COR-L47 (cell line): ENCODE measurements at regions not wholly inside any gene's neighbourhood (a gene's known extent, or its start where the extent isn't known, plus 50 kb on each side); places are given as distances from the start of the nearest gene placed in this dataset.
A peak's percentile ranks its signal among the peaks of the same experiment; 100 is the strongest.
"Not testable (repeated sequence)": the region's sequence is repeated elsewhere in the genome, so short reads cannot be mapped to it uniquely, and the experiment has no call there.

Experiments used
- DNase-seq: peaks from one replicate; lab custom pipeline; 2025; lab: John Stamatoyannopoulos, UW

DNA sequence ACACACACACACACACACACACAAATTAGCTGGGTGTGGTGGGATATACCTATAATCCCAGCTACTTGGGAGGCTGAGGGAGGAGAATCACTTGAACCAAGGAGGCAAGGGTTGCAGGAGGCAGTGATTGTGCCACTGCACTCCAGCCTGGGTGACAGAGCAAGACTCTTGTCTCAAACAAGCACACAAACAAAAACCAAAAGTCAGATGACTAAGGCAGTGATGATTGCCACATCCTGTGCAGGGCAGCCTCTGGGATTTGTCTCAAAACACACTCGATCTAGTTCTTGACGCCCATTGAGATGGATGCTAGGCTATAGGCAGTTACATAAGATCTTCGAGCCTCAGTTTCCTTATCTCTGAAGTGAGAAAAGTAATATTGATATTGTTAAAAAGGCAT lies 183.1 kb upstream of the NOTCH2NLA start:
- not testable (repeated sequence) for DNase-seq

DNA sequence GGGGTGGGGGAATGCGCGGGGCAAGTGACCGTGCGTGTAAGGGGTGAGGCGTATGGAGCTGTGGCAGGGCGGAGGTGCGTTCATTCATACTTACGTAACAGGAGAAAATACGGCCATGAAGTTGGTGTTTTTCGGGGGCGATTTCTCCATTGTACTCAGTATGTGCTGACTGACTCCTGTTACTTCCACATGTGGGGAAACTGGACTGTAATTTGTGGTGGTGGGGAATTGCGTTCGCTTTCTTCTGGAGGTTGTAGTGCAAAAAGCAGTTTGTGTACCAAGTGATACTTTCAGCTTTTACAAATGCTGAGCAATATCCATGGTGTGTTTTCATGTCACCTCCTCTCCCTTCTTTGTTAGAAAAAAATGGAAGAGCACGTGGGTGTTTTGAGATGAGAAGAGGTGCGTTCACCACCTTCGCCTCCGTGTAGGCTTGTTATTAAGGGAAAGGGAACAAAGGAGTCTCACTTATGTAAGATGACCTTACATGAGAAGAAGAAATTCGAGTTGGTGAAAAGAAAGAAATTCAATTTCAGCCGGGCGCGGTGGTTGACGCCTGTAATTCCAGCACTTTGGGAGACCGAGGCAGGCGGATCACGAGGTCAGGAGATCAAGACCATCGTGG lies 181.1 kb upstream of the NOTCH2NLA start:
- not testable (repeated sequence) for DNase-seq

DNA sequence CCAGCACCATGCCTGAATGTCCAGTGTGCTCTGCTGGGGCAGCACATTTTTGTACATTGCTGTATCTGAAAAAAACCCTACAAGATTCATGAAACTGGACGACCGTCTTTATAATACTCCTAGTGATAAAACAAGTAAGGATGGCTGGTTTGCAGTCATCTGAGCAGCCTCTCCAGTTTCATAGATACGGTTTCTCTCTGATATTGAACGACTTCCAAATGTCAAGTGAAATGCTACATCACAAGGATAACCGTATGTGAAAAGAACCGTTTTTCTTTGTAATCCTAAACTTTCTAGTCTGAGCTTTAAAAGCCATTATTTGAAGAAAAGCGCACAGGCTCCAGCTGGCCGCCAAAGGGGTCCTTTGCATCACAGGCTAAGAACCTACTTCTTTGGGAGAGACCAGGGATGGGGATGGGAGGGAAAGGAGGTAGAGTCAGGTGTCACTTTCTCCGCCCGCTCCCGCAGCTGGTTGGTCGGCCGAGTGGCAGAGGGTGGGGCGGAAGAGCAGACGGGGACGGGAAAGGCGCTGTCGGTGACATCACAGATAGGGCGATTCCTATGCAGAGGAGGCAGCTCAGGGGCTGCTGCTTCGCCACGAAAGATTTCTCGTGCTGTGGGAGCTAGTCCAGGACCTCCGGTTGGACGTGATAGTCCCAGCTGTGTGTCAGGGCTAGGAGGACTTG lies 180.4 kb upstream of the NOTCH2NLA start:
- DNase-seq: not testable (repeated sequence)

DNA sequence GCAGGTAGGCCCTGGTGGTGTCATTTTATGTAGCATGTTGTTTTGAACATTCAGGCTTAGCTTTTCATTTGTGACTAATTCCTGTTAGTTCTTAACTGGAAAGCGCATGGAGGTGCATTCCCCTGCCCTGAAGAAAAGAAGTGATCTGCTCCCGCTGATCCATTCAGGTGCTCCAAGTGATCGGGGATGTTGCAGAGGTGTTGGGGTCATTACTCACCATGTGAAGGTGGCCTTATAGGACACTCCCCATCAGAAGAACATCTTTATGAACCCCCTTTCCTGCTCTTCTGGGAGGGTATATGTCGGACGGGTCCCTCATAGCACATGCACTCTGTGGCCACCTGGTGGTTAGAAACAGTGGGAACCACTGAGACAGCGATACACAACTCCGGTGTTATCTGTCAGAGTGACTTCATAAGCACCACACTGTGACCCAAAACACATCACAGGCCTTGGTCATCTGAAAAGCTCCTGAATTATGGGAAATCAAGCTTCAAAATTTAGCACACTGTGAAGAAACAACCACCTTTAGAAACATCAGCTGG lies 172.5 kb upstream of the NOTCH2NLA start:
- DNase-seq: not testable (repeated sequence)

DNA sequence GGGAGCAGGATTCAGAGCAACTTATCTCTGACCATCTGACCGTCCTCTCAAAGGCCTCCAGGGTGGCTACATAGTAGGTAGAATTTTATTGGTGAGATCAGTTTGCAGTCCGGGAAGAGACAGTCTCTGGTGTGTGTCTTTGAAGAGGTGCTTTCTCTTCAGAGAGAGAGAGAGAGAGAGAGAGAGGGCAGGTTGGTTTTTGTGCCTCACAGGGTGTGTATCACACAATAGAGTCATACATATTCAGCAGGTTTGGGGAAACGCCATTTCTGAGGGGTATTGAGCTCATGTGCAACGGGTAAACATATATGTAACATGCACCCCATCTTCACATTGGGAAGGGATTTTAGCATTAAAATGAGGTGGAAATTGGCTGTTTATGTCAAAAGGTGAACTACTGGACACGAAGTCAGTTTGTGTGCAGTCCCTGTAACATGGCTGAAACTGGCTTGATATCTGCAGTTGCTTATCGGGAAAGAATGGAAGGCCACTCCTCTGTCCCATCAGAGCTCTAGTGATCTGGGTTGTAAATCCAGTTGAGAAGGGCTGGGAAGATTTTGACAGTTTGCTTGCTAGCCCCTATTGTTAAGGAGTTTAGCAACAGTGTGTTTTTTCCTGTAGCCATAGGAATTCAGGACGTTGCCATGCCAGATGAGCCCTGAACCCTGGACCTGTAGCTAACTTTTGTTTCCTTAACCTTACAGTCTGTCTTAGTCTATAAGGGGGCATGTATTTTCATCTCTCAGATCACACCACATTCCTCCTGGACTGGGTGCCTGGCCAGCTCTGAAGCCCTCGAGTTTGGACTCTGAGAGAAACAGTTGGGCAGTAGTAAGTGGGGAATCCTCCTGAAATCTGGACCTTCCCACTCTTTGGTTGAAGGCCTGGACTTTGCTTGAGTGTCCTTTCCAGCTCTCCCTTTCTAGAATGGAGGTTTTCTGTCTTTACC lies 171.6 kb upstream of the NOTCH2NLA start:
- not testable (repeated sequence) for DNase-seq

DNA sequence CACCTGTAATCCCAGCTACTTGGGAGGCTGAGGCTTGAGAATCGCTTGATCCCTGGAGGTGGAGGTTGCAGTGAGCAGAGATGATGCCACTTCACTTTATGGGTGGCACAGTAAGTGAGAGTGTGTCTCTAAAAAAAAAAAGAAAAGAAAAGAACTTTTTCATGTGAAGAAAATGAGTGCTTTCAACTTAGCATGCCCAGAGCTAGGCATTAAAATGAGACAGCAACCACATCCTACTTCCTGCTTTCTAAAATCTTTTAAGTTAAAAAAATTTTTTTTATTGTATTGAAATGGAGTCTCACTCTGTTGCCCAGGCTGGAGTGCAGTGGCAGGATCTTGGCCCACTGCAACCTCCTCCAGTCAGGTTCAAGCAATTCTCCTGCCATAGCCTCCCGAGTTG lies 170.4 kb upstream of the NOTCH2NLA start:
- not testable (repeated sequence) for DNase-seq

DNA sequence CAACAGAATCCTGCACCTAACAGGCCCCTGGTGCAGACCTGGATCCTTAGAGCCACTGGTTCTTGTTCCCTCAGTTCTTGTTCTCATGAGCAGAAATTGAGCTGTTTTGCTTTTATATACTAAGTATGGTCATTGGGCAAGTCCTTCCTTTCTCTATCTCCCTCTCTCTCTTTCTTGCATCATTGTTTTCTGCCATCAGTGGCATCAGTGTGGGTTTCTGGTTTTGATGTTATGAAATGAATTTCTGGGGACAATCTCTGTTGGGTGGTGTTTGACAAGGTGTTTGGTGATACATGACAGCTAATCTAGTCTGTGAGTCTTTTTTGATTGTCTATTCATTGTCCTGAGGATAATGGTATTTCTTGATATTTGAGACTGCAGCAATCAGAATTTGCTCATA lies 168.0 kb upstream of the NOTCH2NLA start:
- DNase-seq: not testable (repeated sequence)

DNA sequence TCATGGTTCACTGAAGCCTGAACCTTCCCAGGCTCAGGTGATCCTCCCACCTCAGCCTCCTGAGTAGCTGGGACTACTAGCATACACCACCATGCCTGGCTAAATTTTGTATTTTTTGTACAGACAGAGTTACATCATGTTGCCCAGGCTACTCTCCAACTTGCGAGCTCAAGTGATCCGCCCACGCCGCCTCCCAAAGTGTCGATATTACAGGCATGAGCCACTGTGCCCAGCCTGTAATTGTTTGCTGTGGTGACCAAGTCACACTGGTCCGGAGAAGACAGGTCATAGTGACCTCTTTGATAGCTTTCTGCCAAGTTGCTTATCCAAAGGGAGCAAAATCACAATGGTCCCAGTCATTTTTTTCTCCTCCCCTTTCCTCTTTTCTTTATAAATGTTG lies 167.4 kb upstream of the NOTCH2NLA start:
- not testable (repeated sequence) for DNase-seq

DNA sequence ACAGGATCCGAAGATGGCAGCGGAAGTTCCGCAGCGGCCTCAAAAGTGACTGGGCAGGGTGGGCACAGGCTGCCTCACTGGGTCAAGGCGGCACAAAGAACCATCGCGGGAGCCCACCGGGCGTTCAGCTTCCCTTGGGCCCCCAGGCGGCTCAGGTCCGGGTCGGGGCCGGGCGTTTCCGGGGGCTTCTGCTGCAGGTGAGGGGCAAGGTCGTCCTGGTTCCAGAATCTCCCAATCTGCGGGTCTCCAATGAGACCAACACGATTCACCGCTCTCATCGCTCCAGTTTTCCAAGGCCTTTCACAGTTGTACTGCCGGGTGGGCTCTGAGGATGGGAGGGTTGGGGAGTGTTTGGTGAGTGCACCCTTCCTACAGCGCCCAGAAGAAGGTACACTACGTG lies 165.0 kb upstream of the NOTCH2NLA start:
- DNase-seq: not testable (repeated sequence)

DNA sequence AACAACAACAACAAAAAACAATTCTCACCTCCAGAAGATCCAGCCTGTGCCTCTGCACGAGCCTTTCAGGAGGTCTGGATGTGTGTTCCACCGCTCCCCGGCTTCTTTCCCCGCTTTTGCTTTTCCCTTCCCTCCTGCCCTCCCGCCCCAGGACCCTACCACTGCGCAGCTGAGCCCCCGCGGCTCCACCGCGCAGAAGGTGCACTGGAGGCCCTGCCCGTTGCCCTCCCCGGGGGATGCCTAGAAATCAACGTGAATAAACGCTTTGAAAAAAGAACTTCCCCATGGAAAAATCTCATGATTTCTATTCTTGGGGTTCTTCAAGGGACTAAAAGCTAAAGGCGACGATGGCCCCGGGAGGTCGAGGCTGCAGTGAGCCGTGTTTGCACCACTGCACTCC lies 164.3 kb upstream of the NOTCH2NLA start:
- DNase-seq: not testable (repeated sequence)

DNA sequence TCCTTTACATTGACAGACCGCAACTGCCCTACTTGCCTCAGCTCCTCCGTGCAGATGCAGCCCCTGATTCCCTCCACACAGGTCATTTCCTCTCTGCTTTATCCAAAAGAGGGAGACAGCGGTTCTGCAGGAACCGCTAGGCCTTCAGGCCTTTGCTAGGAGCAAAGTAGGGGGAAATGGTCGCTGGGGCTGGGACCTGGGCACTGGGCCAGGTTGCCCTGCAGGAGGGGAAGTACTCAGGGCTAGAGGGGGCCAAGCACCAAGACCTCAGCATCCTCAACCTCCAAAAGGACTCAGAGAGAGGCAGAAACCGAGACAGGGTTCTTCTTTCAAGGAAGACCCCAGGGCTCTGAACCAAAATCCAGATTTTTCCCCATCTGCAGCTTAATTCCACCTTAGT lies 160.4 kb upstream of the NOTCH2NLA start:
- not testable (repeated sequence) for DNase-seq

DNA sequence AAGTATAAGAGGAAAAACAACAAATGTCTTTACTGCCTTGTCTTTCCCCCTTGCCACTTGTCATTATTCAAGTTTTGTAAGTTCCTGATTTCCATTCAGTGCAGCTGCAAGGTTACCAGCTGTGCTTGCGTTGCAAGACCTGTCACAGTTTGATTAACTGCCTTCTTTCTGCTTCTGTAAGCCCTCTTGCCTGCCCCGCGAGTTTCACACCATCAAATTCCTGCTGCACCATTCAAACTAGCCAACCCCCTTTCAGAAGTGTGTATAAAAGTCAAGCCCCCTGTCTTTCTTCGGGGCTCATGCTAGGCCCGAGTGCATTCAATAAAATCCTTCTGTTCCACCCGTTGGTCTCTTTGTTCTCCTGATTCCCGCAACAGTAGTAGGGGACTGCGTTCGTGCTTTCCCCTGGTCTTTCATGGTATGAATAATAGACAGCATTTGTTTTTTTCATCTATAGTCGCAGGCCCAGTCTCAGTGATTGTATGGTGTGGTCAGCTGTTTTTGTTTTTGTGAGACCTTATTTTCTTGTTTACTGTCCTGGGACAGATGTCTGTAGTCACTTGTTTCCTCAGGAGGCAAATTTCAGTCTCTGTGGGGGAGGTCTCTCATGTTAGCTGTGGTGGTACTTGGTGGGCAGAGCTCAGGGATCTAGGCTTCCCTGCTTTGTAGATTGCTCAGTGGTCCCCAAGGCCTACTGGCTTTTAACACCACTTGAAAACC lies 159.1 kb upstream of the NOTCH2NLA start:
- DNase-seq: not testable (repeated sequence)

DNA sequence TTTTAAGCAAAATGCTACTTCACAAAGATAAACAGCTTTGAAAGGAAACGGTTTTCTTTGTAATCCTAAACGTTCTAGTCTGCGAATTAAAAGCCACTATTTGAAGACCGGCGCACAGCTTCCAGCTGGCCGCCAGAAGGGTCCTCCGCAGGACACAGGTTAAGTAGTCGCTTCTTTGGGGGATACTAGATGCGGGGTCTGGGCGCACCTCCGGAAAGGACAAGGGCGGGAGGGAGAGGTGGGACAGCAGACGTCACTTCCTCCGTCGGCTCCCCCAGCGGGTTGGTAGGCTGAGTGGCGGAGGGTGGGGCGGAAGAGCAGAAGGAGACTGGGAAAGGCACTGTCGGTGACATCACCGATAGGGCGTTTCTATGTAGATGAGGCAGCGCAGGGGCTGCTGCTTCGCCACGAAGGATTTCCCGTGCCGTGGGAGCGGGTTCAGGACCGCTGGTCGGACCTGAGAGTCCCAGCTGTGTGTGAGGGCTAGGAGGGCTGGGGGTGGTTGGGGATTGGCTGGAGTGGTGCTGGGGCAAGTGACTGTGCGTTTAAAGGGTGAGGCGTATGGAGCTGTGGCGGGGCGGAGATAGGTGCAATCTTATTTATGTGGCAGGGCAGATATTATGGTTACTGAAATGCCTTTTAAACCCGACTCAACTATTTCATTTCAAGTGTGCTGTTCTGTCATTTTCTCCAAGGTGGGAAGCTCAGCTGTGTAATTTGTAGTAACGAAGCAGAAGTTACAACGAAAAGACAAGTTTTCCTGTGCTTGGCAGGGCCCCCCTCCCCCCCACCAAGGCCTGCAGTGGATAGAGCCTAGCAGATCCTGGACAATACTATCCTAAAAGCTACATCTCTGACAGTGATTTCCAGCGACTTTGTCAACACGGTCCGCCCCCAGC lies 158.3 kb upstream of the NOTCH2NLA start:
- peak; percentile 49 for DNase-seq

DNA sequence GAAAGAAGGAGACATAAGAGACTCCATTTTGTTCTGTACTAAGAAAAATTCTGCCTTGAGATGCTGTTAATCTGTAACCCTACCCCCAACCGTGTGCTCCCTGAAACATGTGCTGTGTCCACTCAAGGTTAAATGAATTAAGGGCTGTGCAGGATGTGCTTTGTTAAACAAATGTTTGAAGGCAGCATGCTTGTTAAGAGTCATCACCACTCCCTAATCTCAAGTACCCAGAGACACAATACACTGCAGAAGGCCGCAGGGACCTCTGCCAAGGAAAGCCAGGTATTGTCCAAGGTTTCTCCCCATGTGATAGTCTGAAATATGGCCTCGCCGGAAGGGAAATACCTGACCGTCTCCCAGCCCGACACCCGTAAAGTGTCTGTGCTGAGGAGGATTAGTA lies 152.4 kb upstream of the NOTCH2NLA start:
- DNase-seq: not testable (repeated sequence)

DNA sequence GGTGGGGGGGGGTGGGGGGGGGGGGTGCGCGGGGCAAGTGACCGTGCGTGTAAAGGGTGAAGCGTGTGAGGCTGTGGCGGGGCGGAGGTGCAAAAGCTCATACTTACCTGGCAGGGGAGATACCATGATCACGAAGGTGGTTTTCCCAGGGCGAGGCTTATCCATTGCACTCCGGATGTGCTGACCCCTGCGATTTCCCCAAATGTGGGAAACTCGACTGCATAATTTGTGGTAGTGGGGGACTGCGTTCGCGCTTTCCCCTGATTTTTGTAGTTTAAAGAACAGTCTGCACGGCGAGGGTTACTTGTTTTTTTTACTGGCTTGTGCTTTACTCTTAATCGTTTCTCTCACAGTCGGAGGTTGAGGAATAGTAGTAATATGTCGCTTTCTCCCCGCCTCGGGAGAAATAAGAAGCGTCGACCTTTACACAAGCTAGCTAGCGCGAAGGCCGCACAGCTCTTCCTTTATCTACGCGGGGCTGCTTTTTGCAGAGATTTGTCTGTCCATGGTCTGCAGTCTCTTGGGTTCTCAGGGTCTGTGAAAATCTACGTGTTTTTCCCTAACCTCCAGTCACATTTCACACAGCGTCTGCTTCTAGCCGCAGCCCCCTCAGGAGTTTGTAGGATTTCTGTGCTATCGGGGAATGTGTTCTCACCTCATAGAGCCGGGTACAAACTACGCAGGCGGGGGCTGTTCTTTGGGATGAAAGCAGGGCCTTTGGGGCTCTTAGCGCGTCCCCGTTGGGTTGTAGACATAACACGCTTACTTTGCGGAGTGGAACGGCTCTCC lies 148.1 kb upstream of the NOTCH2NLA start:
- peak; percentile 77 for DNase-seq

DNA sequence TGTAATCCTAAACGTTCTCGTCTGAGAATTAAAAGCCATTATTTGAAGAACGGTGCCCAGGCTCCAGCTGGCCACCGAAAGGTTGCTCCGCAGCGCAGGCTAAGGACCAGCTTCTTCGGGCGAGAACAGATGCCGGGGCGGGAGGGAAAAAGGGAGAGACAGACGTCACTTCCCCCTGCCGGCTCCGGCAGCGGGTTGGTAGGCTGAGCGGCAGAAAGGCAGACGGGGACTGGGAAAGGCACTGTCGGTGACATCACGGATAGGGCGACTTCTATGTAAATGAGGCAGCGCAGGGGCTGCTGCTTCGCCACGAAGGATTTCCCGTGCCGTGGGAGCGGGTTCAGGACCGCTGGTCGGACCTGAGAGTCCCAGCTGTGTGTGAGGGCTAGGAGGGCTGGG lies 147.5 kb upstream of the NOTCH2NLA start:
- peak; percentile 45 for DNase-seq

DNA sequence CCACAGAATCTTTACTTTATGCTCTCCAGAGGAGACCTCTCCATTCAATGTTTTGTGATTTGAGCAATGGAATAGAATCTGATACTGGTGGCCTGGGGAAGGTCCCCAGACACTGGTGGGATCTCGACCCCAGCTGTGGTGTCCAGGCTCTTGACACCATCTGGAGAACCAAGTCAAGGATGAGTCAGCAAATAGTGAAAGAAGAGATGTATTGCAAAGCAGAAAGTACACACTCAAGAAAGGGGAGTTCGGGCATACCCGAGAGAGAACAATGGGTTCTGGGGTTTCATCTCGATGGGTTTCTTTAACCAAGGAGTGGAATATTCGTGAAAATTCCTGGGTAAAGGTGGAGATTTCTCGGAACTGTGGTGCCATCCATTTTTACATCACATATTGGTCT lies 146.3 kb upstream of the NOTCH2NLA start:
- not testable (repeated sequence) for DNase-seq

DNA sequence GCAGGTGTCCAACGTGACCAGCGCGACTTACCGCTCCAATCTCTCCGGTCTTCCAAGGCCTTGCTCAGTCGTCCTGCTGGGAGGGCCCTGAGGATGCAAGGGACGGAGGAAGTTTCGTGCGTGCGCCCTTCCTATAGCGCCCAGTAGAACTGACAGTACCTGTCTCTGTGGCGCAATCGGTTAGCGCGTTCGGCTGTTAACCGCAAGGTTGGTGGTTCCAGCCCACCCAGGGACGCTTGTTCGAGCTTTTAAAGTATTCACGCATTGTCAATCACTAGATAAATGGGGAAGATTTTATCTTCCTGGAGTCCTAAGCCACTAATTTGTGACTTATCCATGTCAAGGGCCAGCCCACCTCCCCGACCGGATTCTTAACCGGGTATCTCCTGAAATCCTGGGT lies 141.1 kb upstream of the NOTCH2NLA start:
- DNase-seq: peak; percentile 14

DNA sequence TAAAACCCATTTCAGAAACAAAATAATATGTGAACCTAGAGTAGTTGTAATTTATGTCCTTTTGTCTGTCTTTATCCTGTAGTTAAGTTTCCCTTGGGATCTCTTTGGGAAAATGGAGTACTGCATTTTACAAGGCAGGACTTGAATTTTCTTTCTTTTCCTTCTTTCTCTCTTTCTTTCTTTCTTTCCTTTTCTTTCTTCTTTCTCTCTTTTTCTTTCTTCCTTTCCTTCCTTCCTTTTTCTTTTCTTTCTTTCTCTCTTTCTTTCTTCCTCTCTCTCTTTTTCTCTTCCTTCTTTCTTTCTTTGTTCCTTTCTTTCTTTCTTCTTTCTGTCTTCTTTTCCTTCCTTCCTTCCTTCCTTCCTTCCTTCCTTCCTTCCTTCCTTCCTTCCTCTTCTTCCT lies 126.6 kb upstream of the NOTCH2NLA start:
- DNase-seq: not testable (repeated sequence)

DNA sequence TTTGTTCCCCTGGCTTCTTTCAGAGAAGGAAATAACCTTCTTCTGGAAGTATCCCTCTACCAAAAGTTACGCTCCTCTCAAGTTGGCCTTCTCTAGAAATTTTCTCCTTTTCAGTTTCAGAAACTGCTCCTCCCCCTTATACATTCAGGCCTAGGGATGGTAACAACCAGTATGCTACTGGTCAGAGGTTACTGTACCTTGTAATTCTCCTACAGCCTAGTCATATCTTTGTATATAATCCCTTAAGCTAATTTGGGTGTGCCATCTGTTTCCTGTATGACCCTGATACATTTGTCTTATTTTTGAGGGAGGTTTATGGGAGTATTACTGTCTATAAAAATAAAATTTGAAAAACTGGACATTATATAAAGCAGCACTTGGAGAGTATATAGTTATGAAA lies 98.0 kb upstream of the NOTCH2NLA start:
- DNase-seq: not testable (repeated sequence)
